ENCODE measurements at regions not wholly inside any gene's neighbourhood (a gene's known extent, or its start where the extent isn't known, plus 50 kb on each side); places are given as distances from the start of the nearest gene placed in this dataset.

- in situ Hi-C loops (cut with HindIII; ENCODE audit: extremely low pct_ligation_motif_present, low pct_unique_long_range_greater_than_20kb) (no loop called here), intact Hi-C loops (cut with micrococcal nuclease; ENCODE audit: unreplicated experiment) (no loop called here)
- H3K9ac ChIP-seq (ENCODE audit: insufficient read depth, low read depth, low read length), result no peak overlapping the region
- no TSS peak for BruUV-seq (replicated peaks)
- ATAC-seq (no peak), DNase-seq (ENCODE audit: low spot score) (no peak), FAIRE-seq (no peak)
- CTCF ChIA-PET (ENCODE audit: low intra/inter-chr PET ratio, low total read pairs), result no interaction called here
- no peak overlapping the region for H2AFZ ChIP-seq (ENCODE audit: low read length)
- no peaks in the 10 kb centered on the region for H3K4me1 ChIP-seq (ENCODE audit: insufficient read depth, low read length)
- POLR2A ChIA-PET, result no interaction called here
- H3K4me2 ChIP-seq (ENCODE audit: low read depth, low read length), result no peak overlapping the region
- 0 out of 5 replicates have a peak, but pooled peaks cover 2 to 4% of the 10 kb centered on the region in 2 experiments for H3K27me3 ChIP-seq (ENCODE audit: control insufficient read depth in 1 of 2, insufficient read depth in 2 of 2, low read length in 2 of 2)
- H3K36me3 ChIP-seq (replicated peaks in 1 of 2; ENCODE audit: control insufficient read depth in 1 of 2, insufficient read depth in 2 of 2, low read length in 2 of 2), result no peaks in the 10 kb centered on the region
- H3K27ac ChIP-seq (ENCODE audit: extremely low read length, insufficient read depth, low read length), result no peak overlapping the region
- WGBS (ENCODE audit: low lambda C conversion rate), result 12% methylated on average over 4 of the region's 4 CpGs
- H3K79me2 ChIP-seq (ENCODE audit: insufficient read depth, low read length), result no peaks in the 10 kb centered on the region
- no peaks in the 10 kb centered on the region for H4K20me1 ChIP-seq (ENCODE audit: insufficient read depth, low read length)
- H3K4me3 ChIP-seq (replicated peaks in 1 of 3; ENCODE audit: insufficient read depth in 1 of 3, low read depth in 2 of 3, low read length in 3 of 3), result no peak overlapping the region
- no peak for TF ChIP-seq NR1H2 (CRISPR knock-in tag; IDR thresholded peaks at IDR 0.05; ENCODE audit: borderline replicate concordance, low read depth)
- no peak for TF ChIP-seq ZC3H4 (CRISPR knock-in tag; IDR thresholded peaks at IDR 0.05; ENCODE audit: borderline replicate concordance)
- TF ChIP-seq ZNF720 (CRISPR knock-in tag; IDR thresholded peaks at IDR 0.05), result no peak
- TF ChIP-seq, protein P1, sequence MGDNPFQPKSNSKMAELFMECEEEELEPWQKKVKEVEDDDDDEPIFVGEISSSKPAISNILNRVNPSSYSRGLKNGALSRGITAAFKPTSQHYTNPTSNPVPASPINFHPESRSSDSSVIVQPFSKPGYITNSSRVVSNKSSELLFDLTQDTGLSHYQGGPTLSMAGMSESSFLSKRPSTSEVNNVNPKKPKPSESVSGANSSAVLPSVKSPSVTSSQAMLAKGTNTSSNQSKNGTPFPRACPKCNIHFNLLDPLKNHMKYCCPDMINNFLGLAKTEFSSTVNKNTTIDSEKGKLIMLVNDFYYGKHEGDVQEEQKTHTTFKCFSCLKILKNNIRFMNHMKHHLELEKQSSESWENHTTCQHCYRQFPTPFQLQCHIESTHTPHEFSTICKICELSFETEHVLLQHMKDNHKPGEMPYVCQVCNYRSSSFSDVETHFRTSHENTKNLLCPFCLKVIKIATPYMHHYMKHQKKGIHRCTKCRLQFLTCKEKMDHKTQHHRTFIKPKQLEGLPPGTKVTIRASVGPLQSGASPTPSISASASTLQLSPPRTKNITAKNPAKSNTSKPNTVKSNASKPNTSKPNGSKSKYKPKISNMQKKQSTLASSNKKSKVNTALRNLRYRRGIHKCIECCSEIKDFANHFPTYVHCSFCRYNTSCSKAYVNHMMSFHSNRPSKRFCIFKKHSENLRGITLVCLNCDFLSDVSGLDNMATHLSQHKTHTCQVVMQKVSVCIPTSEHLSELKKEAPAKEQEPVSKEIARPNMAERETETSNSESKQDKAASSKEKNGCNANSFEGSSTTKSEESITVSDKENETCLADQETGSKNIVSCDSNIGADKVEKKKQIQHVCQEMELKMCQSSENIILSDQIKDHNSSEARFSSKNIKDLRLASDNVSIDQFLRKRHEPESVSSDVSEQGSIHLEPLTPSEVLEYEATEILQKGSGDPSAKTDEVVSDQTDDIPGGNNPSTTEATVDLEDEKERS (CRISPR knock-in tag; IDR thresholded peaks at IDR 0.05), result no peak
- TF ChIP-seq PHF5A (CRISPR knock-in tag; IDR thresholded peaks at IDR 0.05; ENCODE audit: low read depth, unreplicated experiment), result no peak
- no peaks in the 10 kb centered on the region for H3K9me3 ChIP-seq (ENCODE audit: low read length)
Observed at GRCh38 chr16:17970816-17971331, 365.7 kb downstream of the NPIPA8 start.

Data from HepG2 (cell line).